SH-SY5Y (cell line): ENCODE measurements at regions not wholly inside any gene's neighbourhood (a gene's known extent, or its start where the extent isn't known, plus 50 kb on each side); places are given as distances from the start of the nearest gene placed in this dataset.

Source experiments
- GATA2 ChIP-seq: IDR thresholded peaks from 2 replicates; pipeline ENCODE4 v1.6.1; 2011; ENCODE audit warnings: mild to moderate bottlenecking, low read depth, low read length
- GATA3 ChIP-seq: IDR thresholded peaks from 2 replicates; pipeline ENCODE4 v1.6.1; 2011; ENCODE audit warnings: low read depth, mild to moderate bottlenecking, low read length, moderate library complexity

GRCh38 chr11:71133946-71134345 lies 118.4 kb downstream of the SHANK2 start:
- TF ChIP-seq GATA2 (no peak), GATA3 (no peak)
